ENCODE measurements at regions not wholly inside any gene's neighbourhood (a gene's known extent, or its start where the extent isn't known, plus 50 kb on each side); places are given as distances from the start of the nearest gene placed in this dataset.
A peak's percentile ranks its signal among the peaks of the same experiment; 100 is the strongest.

DNA sequence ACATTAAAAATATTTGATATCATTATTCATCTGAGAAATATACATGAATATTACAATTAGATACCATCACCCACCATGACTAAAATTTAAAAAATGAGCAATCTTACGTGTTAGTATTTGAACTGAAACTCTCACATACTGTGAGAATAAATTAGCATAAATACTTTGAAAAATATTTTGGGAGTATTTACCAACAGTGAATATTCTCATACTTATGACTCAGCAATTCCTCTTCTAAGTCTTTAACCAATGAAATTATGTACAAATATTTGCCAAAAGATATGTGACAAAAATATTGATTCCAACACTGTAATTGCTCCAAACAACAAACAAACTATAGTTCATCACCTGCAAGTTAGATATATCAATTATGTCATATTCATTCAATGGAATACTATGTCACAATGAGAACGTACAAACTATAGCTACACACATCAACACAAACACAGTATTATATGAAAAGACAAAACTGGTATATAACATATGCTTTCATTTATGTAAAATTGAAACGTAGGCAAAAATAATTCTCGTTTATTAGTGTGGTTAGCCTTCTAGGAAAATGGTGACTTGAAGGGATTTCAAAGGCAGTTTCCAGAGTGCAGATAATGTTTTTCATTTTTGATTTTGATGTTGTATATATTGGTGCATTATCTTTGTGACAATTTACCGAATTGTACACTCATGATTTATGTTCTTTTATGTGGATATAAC, 742.2 kb downstream of the SLC16A7 start:
- no peak for DNase-seq (ENCODE audit: low spot score)

GRCh38 chr12:60345442-60345841, 749.6 kb downstream of the SLC16A7 start:
- DNase-seq (ENCODE audit: low spot score) = no peak

- no peak for DNase-seq (ENCODE audit: low spot score)
Measured at GRCh38 chr12:60349232-60349978, 753.6 kb downstream of the SLC16A7 start.

DNA sequence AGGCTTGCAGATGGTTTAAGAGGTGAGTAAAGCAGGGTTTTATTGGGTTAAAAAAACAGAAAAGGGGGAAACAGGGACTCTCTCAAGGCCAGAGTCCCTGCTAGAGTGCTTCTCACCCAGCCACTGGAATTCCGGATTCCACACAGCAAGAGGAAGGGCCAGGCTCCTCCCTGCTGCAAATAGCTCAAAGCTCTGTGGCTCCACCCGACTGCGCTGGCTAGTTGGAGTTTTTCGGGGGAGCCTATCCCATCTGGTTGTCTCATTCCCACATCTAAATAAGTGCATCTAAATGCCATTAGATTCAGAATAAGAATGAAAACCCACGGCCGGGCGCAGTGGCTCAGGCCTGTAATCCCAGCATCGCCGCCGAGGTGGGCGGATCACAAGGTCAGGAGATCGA, 791.5 kb downstream of the SLC16A7 start:
- no peak for DNase-seq (ENCODE audit: low spot score)

- no peak for DNase-seq (ENCODE audit: low spot score)
Measured at GRCh38 chr12:60391051-60391450, 795.2 kb downstream of the SLC16A7 start.

GRCh38 chr12:60391791-60392190, 796.0 kb downstream of the SLC16A7 start:
- DNase-seq (ENCODE audit: low spot score) = no peak

GRCh38 chr12:60393093-60393492, 797.3 kb downstream of the SLC16A7 start:
- DNase-seq (ENCODE audit: low spot score) = no peak

- peak; percentile 37 for DNase-seq (ENCODE audit: low spot score)
Measured at GRCh38 chr12:60394665-60395064, 798.8 kb downstream of the SLC16A7 start.

DNA sequence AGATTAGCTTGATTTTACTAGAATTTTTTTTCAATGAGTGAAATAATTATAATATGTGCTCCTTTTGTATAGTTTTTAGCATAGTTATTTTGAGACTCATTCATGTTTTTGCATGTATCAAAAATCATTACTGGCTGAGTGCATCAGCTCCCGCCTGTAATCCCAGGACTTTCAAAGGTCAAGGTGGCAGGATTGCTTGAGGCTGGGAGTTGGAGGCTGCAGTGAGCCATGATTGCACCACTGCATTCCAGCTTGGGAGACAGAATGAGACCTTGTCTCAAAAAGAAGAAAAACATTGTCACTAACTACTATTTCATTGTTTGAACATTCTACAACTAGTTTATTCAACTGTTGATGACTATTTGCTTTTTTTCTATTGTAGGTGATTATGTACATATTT, 802.7 kb downstream of the SLC16A7 start:
- DNase-seq (ENCODE audit: low spot score) = no peak

- DNase-seq (ENCODE audit: low spot score) = no peak
Measured at GRCh38 chr12:60399064-60399463, 803.2 kb downstream of the SLC16A7 start.

DNA sequence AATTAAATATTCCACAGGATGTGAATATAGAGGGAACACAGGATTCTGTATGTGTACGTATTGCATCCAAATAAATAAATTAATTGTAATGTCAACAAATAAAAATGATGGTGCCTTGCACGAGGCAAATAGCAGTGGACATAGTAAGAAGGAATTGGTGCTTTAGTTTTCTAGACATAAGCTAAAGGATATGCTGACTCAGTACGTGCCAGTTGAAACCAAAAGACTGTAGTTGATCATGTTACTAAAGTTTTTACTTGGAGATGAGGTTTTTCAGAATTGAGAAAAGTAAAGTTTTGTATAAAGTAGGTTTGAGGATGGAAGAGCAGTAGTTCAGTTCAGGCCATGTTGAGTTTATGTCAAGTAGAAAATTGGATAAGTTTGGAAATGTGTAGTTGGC, 807.2 kb downstream of the SLC16A7 start:
- no peak for DNase-seq (ENCODE audit: low spot score)

DNA sequence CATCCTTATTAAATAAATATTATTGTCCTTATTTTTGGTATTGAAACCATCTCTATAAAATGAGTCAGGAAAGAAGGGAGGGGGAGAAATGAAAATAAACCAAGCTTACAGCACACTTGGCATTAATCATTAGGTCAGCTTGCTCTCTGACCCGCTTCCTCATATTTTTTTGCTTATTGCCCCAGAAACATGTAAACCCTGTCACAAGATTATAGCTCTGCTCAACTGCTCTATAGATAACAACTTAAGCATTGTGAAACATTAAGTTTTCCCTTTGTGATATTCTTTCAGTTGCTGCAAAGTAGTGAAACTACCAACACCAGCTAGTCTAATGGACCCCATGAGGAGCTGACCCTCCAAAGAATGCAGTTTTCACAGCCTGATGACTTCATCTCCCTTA, 819.5 kb downstream of the SLC16A7 start:
- no peak for DNase-seq (ENCODE audit: low spot score)

GRCh38 chr12:60419986-60420385, 824.2 kb downstream of the SLC16A7 start:
- DNase-seq (ENCODE audit: low spot score) = no peak

DNA sequence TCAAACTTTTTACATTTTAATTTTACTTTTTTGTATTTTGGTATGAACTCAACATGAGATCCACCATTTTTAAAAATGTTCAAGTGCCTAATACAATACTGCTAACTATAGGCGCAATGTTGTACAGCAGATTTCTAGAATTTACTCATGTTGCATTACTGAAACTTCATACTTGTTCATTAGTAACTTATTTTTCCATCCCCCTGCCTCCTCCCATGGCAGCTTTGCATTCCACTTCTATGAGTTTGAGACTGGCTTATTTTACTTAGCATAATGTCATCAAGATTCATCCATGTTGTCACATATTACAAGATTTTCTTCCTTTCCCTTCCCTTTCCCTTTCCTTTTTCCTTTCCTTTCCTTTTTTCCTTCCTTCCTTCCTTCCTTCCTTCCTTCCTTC, 825.9 kb downstream of the SLC16A7 start:
- DNase-seq (ENCODE audit: low spot score) = peak; percentile 72

- no peak for DNase-seq (ENCODE audit: low spot score)
Measured at GRCh38 chr12:60437297-60437696, 841.5 kb downstream of the SLC16A7 start.

GRCh38 chr12:60441577-60441976, 845.7 kb downstream of the SLC16A7 start:
- DNase-seq (ENCODE audit: low spot score) = no peak

DNA sequence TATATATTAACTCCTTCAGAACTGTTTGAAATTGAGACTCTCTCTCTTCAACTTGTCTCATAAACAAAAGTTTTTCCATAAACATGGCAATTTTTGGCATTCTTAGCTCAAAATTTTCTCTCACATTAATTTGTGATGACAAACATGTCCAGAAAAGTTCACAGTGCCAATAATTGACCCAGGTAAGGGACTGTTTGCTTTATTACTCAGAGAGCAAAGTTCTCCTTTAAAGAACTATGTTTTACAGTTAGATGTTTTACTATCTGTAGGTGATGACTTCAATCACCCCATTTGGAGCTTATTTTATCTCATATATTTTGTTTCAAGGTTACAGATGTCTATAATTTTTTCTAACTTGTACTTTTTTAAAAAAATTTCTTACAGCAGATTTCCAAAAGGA, 855.6 kb downstream of the SLC16A7 start:
- no peak for DNase-seq (ENCODE audit: low spot score)

- DNase-seq (ENCODE audit: low spot score) = no peak
Measured at GRCh38 chr12:60465060-60465459, 869.2 kb downstream of the SLC16A7 start.

DNA sequence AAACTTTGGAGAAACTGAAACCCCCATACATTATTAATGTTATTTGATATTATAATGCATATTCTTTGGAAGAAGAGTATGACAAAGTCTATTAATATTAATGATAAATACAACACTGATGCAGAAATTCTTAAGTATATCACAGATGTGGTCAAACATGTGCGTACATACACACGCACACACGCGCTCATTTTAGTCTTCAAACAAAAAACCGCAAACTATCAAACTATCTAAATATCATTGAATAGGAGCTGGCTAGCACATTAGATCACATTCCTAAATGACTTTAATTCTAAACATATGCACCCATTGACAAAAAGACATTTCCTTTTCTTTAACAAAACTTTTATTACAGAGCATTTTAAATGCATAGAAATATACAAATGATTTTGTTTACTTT, 872.7 kb downstream of the SLC16A7 start:
- no peak for DNase-seq (ENCODE audit: low spot score)

DNA sequence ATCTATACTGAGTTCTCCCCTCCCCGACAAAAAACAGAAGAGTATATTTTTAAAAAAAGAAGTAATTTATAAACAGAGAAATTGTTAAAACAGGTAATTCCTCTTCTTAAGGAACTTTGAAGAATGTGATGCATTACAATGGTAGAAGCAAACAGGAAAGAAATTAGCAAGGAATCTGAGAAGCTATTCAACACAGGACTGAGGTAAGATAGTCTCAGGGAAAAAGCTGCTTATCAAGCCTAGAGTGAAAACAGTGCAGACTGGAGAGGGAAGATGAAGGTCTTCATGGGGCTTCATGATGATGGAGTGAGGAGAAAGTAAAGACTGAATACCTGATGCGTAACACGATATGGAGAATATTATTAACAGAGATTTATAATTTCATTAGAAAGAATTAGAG, 880.0 kb downstream of the SLC16A7 start:
- DNase-seq (ENCODE audit: low spot score) = no peak

GRCh38 chr12:60487284-60487683, 891.5 kb downstream of the SLC16A7 start:
- DNase-seq (ENCODE audit: low spot score) = no peak

DNA sequence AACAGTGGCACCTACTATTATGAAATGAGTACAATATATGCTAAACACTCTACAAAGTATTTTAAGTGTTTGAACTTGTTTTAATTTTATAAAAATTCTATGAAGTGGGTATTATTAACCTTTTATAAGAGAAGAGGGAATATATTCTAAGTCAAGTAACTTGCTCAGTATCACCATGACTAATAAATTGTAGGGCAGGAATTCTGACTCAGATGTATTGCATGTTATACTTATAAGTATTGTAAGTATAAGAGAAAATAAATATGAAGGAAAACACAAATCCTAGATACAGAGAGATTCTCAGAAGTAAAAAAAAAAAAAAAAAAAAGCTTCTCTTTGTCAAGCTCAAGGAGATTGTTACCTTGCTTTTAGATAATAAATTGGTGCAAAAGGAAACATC, 893.2 kb downstream of the SLC16A7 start:
- DNase-seq (ENCODE audit: low spot score) = no peak

DNA sequence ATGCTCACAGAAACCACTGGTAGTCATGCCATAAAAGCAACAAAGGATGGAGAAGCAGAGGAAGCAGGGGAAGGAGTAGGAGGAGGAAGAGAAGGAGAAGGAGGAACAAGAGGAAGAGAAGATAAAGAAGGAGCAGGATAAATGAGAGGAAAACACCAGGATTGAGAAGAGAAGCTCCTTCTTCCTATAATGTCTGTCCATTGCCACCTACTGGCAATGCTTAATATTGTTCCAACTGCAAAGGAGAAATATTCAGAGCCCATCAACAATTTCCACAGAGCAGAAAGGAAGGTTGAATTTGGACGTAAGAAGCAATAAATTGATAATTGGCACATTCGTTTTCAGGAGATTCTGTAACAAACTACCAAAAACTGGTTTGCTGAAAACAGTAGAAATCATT, 898.4 kb downstream of the SLC16A7 start:
- peak; percentile 39 for DNase-seq (ENCODE audit: low spot score)

DNA sequence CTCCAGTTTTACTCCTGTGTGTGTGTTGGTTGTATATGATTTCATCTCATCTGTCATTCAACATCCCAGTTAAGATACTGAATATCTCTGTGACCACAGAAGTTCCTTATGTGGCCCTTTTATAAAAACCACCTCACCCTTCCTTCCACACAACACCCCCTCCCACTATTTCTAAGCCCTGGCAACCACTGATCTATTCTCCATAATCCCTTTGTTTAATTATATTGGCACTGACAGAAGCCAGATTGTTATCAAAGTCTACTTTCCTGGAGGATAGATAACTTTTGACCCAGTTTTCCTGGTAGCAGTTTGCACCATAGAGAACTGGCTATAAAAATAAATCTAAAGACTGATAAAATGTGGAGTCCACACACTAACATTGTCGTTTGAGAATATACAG, 902.8 kb downstream of the SLC16A7 start:
- no peak for DNase-seq (ENCODE audit: low spot score)

All from kidney tubule cell (primary cell).